K562 (cell line): ENCODE measurements at regions not wholly inside any gene's neighbourhood (a gene's known extent, or its start where the extent isn't known, plus 50 kb on each side); places are given as distances from the start of the nearest gene placed in this dataset.

Experiments used
- ATAC-seq: fragments of 200-7000 bp; cut with Tn5 transposase; 3 replicates; pipeline ENCODE4 v1.9.1; 2020; ENCODE audit warnings: moderate library complexity
- BruUV-seq: library from RNA; stranded (reverse); fragments of 400-500 nt; replicated peaks from 2 replicates; lab custom pipeline; 2021; lab: Mats Ljungman, UMichigan
- CTCF ChIA-PET: fragments of 300-600 bp; formaldehyde crosslinking; extraction: SDS; loops from one replicate; lab custom pipeline; 2021; ENCODE audit warnings: low intra/inter-chr PET ratio; lab: Yijun Ruan, JAX
- POLR2A ChIA-PET: fragments of 300-600, 350-650 bp; sonication (Branson Sonifier 250); formaldehyde crosslinking; extraction: SDS; loops from one replicate; lab custom pipeline; 2021; ENCODE audit warnings: antibody characterized with exemption, inconsistent platforms; lab: Yijun Ruan, JAX
- DNase-seq, 4 experiments: peaks; one replicate each; pipeline versions ENCODE4 v3.0.0 to v3.0.0-alpha.2; 2011 to 2018; ENCODE audit warnings: low spot score in 3 of 4, mixed read lengths in 3 of 4; ENCODE audit errors: extremely low read depth in 1 of 4
- FAIRE-seq: peaks from 2 replicates; lab custom pipeline; 2011; peaks lifted over from hg19 to GRCh38; lab: Jason Lieb, UNC
- H2AFZ ChIP-seq: 2 replicates; pipeline ENCODE4 v1.6.0; 2011; ENCODE audit warnings: low read depth, low read length, control low read depth, inconsistent platforms
- H3K27ac ChIP-seq: fragments of 200-600 bp; 3 replicates; pipeline ENCODE4 v1.8.0; 2011; ENCODE audit warnings: low read depth, mild to moderate bottlenecking, control low read depth, inconsistent platforms, low read length, moderate library complexity, mixed read lengths; ENCODE audit errors: extremely low read depth
- H3K27me3 ChIP-seq, 2 experiments: fragments of 300-600 bp in 1 of 2; 2 replicates in 1 of 2; 3 replicates in 1 of 2; pipeline versions ENCODE4 v1.6.0 to v1.8.0; 2011; ENCODE audit warnings: inconsistent platforms in 2 of 2, low read length in 2 of 2, mild to moderate bottlenecking in 1 of 2, mixed read lengths in 1 of 2, moderate library complexity in 1 of 2; ENCODE audit not compliant: control insufficient read depth in 2 of 2, insufficient read depth in 2 of 2
- H3K36me3 ChIP-seq: fragments of 300-600 bp; 3 replicates; pipeline ENCODE4 v1.8.0; 2011; ENCODE audit warnings: mild to moderate bottlenecking, low read length, inconsistent platforms; ENCODE audit not compliant: control insufficient read depth, insufficient read depth
- H3K4me1 ChIP-seq, 2 experiments: fragments of 200-600 bp in 1 of 2; replicated peaks in 1 of 2; 2 replicates in 1 of 2; 3 replicates in 1 of 2; pipeline versions ENCODE4 v1.5.1 to v1.8.0; 2011; ENCODE audit warnings: inconsistent platforms in 2 of 2, low read length in 2 of 2, mild to moderate bottlenecking in 1 of 2, mixed read lengths in 1 of 2, moderate library complexity in 1 of 2; ENCODE audit not compliant: control insufficient read depth in 2 of 2, insufficient read depth in 2 of 2
- H3K4me2 ChIP-seq: 2 replicates; pipeline ENCODE4 v1.6.1; 2011; ENCODE audit warnings: low read length, control low read depth, inconsistent platforms, mixed read lengths; ENCODE audit not compliant: insufficient read depth
- H3K4me3 ChIP-seq: fragments of 200-600 bp; sonication (generic), shearing (Covaris generic); 2 replicates; pipeline ENCODE4 v1.5.1; 2016; ENCODE audit warnings: control low read depth, inconsistent platforms
- H3K79me2 ChIP-seq: fragments of 200-600 bp; 3 replicates; pipeline ENCODE4 v1.8.0; 2011; ENCODE audit warnings: low read length, inconsistent platforms; ENCODE audit not compliant: control insufficient read depth, insufficient read depth
- H3K9ac ChIP-seq, 2 experiments: 2 replicates each; pipeline versions ENCODE4 v1.6.0 to v1.6.1; 2011; ENCODE audit warnings: low read depth in 2 of 2, low read length in 2 of 2, control low read depth in 1 of 2, inconsistent platforms in 1 of 2, mild to moderate bottlenecking in 1 of 2, mixed read lengths in 1 of 2; ENCODE audit not compliant: insufficient read depth in 1 of 2
- H3K9me1 ChIP-seq: one replicate; pipeline ENCODE4 v1.6.0; 2011; ENCODE audit warnings: inconsistent platforms, mild to moderate bottlenecking, low read length, moderate library complexity; ENCODE audit not compliant: control insufficient read depth, insufficient read depth
- H3K9me3 ChIP-seq: replicated peaks from 2 replicates; pipeline ENCODE4 v1.5.1; 2011; ENCODE audit warnings: low read depth, low read length, inconsistent platforms; ENCODE audit not compliant: control insufficient read depth, insufficient read depth
- H4K20me1 ChIP-seq: replicated peaks from 2 replicates; pipeline ENCODE4 v1.6.1; 2011; ENCODE audit warnings: low read length, inconsistent platforms, mixed read lengths; ENCODE audit not compliant: control insufficient read depth, insufficient read depth
- DNMT1 ChIP-seq: fragments of 450-650 bp; IDR thresholded peaks from 2 replicates; pipeline ENCODE4 v1.6.1; 2016; ENCODE audit warnings: antibody characterized with exemption, mild to moderate bottlenecking
- E2F3 ChIP-seq: fragments of 250-450 bp; sonication (Bioruptor Pico); IDR thresholded peaks from 2 replicates; pipeline ENCODE4 v1.4.0; 2020; ENCODE audit warnings: mild to moderate bottlenecking
- ELK1 ChIP-seq: sonication (generic); formaldehyde crosslinking; IDR thresholded peaks from 2 replicates; pipeline ENCODE4 v1.8.1; 2022; ENCODE audit warnings: missing genetic modification reagents
- ETV6 ChIP-seq, 3 experiments: fragments of 150-350 bp in 1 of 3; sonication (generic) in 1 of 3; formaldehyde crosslinking in 1 of 3; IDR thresholded peaks; 2 replicates each; pipeline versions ENCODE4 v1.6.1 to v1.8.0; 2014 to 2022; ENCODE audit warnings: borderline replicate concordance in 2 of 3, low read depth in 2 of 3, antibody characterized with exemption in 1 of 3, low read length in 1 of 3, mild to moderate bottlenecking in 1 of 3, missing genetic modification reagents in 1 of 3
- HMGXB4 ChIP-seq: sonication (generic); formaldehyde crosslinking; IDR thresholded peaks from 2 replicates; pipeline ENCODE4 v1.8.1; 2023; ENCODE audit warnings: mild to moderate bottlenecking, missing genetic modification reagents
- PKNOX1 ChIP-seq: fragments of 450-650 bp; IDR thresholded peaks from 2 replicates; pipeline ENCODE4 v1.6.1; 2016
- POLR2AphosphoS2 ChIP-seq: IDR thresholded peaks from 2 replicates; pipeline ENCODE4 v1.6.1; 2012; ENCODE audit warnings: low read length, improper control_type of control experiment
- SAFB2 ChIP-seq: fragments of 200-400 bp; formaldehyde crosslinking; IDR thresholded peaks from 2 replicates; pipeline ENCODE4 v1.6.1; 2018; ENCODE audit warnings: borderline replicate concordance, low read length, low read depth, moderate library complexity; ENCODE audit not compliant: severe bottlenecking
- SPI1 ChIP-seq: IDR thresholded peaks from 2 replicates; pipeline ENCODE4 v1.6.1; 2011; ENCODE audit warnings: low read depth, low read length, control low read depth, borderline replicate concordance
- ZEB2 ChIP-seq: fragments of 450-650 bp; IDR thresholded peaks from 2 replicates; pipeline ENCODE4 v1.6.1; 2016
- ZNF507 ChIP-seq: conservative IDR thresholded peaks from 2 replicates; pipeline ENCODE4 v1.6.1; 2017; ENCODE audit warnings: missing genetic modification characterization, missing compliant biosample characterization
- ZNF75A ChIP-seq: fragments of 450-650 bp; formaldehyde crosslinking; IDR thresholded peaks from 2 replicates; pipeline ENCODE4 v1.4.0; 2020; ENCODE audit warnings: mild to moderate bottlenecking
- ZSCAN32 ChIP-seq: fragments of 450-650 bp; formaldehyde crosslinking; IDR thresholded peaks from 2 replicates; pipeline ENCODE4 v1.4.0; 2020; ENCODE audit warnings: mild to moderate bottlenecking, moderate library complexity
- WGBS: fragments of 100-300 bp; shearing (Covaris generic); methylation state at CpG from one replicate; pipeline ENCODE4 v1.1.6; 2016; ENCODE audit warnings: low coverage, mixed read lengths; ENCODE audit not compliant: insufficient coverage; ENCODE audit errors: missing lambda C conversion rate; 5-methylcytosine and 5-hydroxymethylcytosine counted together
- in situ Hi-C: fragments of 300-500 bp; cut with MboI; formaldehyde crosslinking; loops from 4 replicates; pipeline ENCODE4 v1.15.0; 2018; ENCODE audit warnings: inconsistent platforms, mixed read lengths
- intact Hi-C: fragments of 100-400 bp; cut with micrococcal nuclease; formaldehyde crosslinking; loops from 2 replicates; pipeline ENCODE4 v1.14.2; 2022

- no peak for DNase-seq
- TF ChIP-seq ETV6 (IDR thresholded peaks at IDR 0.05; ENCODE audit: borderline replicate concordance in 1 of 2, low read depth in 2 of 2, low read length in 1 of 2) = no peak
- TF ChIP-seq ETV6 (CRISPR knock-in tag; IDR thresholded peaks at IDR 0.05; ENCODE audit: borderline replicate concordance) = no peak
- no peak for TF ChIP-seq ZSCAN32 (CRISPR knock-in tag)
- TF ChIP-seq ZNF507 (tag) = no peak
- no peak for TF ChIP-seq SAFB2
- TF ChIP-seq HMGXB4 (CRISPR knock-in tag) = no peak
- TF ChIP-seq ZEB2 = no peak
- TF ChIP-seq PKNOX1 = no peak
- TF ChIP-seq ELK1 = no peak
- TF ChIP-seq POLR2AphosphoS2 = no peak
- TF ChIP-seq DNMT1 = no peak
- TF ChIP-seq ZNF75A (CRISPR knock-in tag) = no peak
- TF ChIP-seq SPI1 = no peak
- no peak for TF ChIP-seq E2F3 (CRISPR knock-in tag)
- TF ChIP-seq, all 486 proteins: peak for 0
- Histone ChIP-seq H3K9me1 (no peaks in the 10 kb centered on the region), H2AFZ (no peak overlapping the region), H3K9me3 (no peaks in the 10 kb centered on the region), H3K4me2 (no peak overlapping the region), H3K36me3 (no peaks in the 10 kb centered on the region), H3K4me3 (no peak overlapping the region), H3K27ac (no peak overlapping the region), H3K4me1 (no peaks in the 10 kb centered on the region), H3K79me2 (no peaks in the 10 kb centered on the region), H3K27me3 (no peaks in the 10 kb centered on the region), H3K9ac (no peak overlapping the region), H4K20me1 (no peaks in the 10 kb centered on the region)
- CTCF ChIA-PET = no interaction called here
- BruUV-seq = no TSS peak
- POLR2A ChIA-PET = interaction anchor here (0.6 to 1.2 kb wide), 2 partner anchors 9 to 14 kb away, joined by 3 read pairs; no protein-coding TSS in a partner anchor
- in situ Hi-C loops (no loop called here), intact Hi-C loops (no loop called here)
- FAIRE-seq = no peak
- ATAC-seq = no peak
- whole genome bisulfite sequencing = 4% methylated on average over 5 of the region's 5 CpGs
Observed at GRCh38 chr5:96235008-96235910, 197.8 kb downstream of the PCSK1 start.
